HG03354 (cell line): ENCODE measurements at regions not wholly inside any gene's neighbourhood (a gene's known extent, or its start where the extent isn't known, plus 50 kb on each side); places are given as distances from the start of the nearest gene placed in this dataset.
"Not testable (repeated sequence)": the region's sequence is repeated elsewhere in the genome, so short reads cannot be mapped to it uniquely, and the experiment has no call there.

ENCODE experiments used
- ATAC-seq: cut with Tn5 transposase; IDR thresholded peaks from one replicate; pipeline ENCODE4 v1.9.1; 2021; ENCODE audit warnings: mild to moderate bottlenecking; ENCODE audit not compliant: unreplicated experiment, poor library complexity, severe bottlenecking

- no peak for ATAC-seq
These were observed 162.2 kb upstream of the TNRC6C start for GRCh38 chr17:77796176-77796860.

- ATAC-seq, result no peak
These were observed 160.5 kb upstream of the TNRC6C start for GRCh38 chr17:77798031-77798430.

- ATAC-seq, result no peak
These were observed 160.0 kb upstream of the TNRC6C start for GRCh38 chr17:77798481-77798880.

- ATAC-seq, result no peak
These were observed 157.7 kb upstream of the TNRC6C start for GRCh38 chr17:77800816-77801215.

- no peak for ATAC-seq
These were observed 156.8 kb upstream of the TNRC6C start for GRCh38 chr17:77801545-77802332.

- no peak for ATAC-seq
These were observed 156.2 kb upstream of the TNRC6C start for GRCh38 chr17:77802333-77802615.

- no peak for ATAC-seq
These were observed 155.7 kb upstream of the TNRC6C start for GRCh38 chr17:77802811-77803220.

- no peak for ATAC-seq
These were observed 154.8 kb upstream of the TNRC6C start for GRCh38 chr17:77803726-77804125.

- ATAC-seq, result no peak
These were observed 153.6 kb upstream of the TNRC6C start for GRCh38 chr17:77804796-77805426.

- not testable (repeated sequence) for ATAC-seq
These were observed 152.5 kb upstream of the TNRC6C start for GRCh38 chr17:77805970-77806369.

GRCh38 chr17:77807051-77807745 lies 151.3 kb upstream of the TNRC6C start:
- ATAC-seq, result no peak

GRCh38 chr17:77807746-77808441 lies 150.6 kb upstream of the TNRC6C start:
- ATAC-seq, result no peak

- ATAC-seq, result no peak
These were observed 149.6 kb upstream of the TNRC6C start for GRCh38 chr17:77808686-77809425.

- ATAC-seq, result no peak
These were observed 148.7 kb upstream of the TNRC6C start for GRCh38 chr17:77809814-77810213.

GRCh38 chr17:77810536-77810935 lies 148.0 kb upstream of the TNRC6C start:
- no peak for ATAC-seq

GRCh38 chr17:77811521-77811920 lies 147.0 kb upstream of the TNRC6C start:
- no peak for ATAC-seq

GRCh38 chr17:77814091-77814772 lies 144.3 kb upstream of the TNRC6C start:
- no peak for ATAC-seq

GRCh38 chr17:77815127-77815905 lies 143.2 kb upstream of the TNRC6C start:
- ATAC-seq, result no peak
